ENCODE measurements at regions not wholly inside any gene's neighbourhood (a gene's known extent, or its start where the extent isn't known, plus 50 kb on each side); places are given as distances from the start of the nearest gene placed in this dataset.

DNA sequence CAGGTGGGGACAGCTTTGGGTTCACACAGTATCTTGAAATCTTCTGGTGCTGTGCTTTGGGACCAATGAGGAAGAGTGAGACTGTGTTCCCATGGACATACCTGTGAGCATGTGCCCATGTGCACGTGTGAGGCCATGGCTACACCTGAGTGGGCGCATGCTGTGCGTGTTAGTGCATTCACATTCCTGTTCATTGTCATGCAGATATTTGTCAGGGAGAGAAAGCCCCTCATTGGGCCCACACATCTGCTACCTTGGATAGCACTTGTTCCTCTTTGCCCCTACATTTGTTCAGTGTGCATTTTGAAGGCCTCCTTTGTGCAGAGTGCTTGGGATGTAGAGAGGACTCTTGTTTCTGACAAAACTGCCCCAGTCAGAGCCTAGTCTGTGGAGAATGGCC lies 154.3 kb upstream of the E2F8 start:
- TF ChIP-seq TAF1 (IDR thresholded peaks at IDR 0.05; ENCODE audit: low read depth) (no peak), EGR1 (IDR thresholded peaks at IDR 0.05) (no peak), YY1 (IDR thresholded peaks at IDR 0.05; ENCODE audit: low read depth) (no peak)
- TF ChIP-seq, protein P1, sequence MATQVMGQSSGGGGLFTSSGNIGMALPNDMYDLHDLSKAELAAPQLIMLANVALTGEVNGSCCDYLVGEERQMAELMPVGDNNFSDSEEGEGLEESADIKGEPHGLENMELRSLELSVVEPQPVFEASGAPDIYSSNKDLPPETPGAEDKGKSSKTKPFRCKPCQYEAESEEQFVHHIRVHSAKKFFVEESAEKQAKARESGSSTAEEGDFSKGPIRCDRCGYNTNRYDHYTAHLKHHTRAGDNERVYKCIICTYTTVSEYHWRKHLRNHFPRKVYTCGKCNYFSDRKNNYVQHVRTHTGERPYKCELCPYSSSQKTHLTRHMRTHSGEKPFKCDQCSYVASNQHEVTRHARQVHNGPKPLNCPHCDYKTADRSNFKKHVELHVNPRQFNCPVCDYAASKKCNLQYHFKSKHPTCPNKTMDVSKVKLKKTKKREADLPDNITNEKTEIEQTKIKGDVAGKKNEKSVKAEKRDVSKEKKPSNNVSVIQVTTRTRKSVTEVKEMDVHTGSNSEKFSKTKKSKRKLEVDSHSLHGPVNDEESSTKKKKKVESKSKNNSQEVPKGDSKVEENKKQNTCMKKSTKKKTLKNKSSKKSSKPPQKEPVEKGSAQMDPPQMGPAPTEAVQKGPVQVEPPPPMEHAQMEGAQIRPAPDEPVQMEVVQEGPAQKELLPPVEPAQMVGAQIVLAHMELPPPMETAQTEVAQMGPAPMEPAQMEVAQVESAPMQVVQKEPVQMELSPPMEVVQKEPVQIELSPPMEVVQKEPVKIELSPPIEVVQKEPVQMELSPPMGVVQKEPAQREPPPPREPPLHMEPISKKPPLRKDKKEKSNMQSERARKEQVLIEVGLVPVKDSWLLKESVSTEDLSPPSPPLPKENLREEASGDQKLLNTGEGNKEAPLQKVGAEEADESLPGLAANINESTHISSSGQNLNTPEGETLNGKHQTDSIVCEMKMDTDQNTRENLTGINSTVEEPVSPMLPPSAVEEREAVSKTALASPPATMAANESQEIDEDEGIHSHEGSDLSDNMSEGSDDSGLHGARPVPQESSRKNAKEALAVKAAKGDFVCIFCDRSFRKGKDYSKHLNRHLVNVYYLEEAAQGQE (IDR thresholded peaks at IDR 0.05; ENCODE audit: low read depth): no peak

Measured in Ishikawa (cell line).